Activated CD4-positive, CD25-positive, alpha-beta regulatory T cell treated with anti-CD3 and anti-CD28 coated beads, Interleukin-2, amount 50 U/mL, for 16 hours (primary cell): ENCODE measurements at regions not wholly inside any gene's neighbourhood (a gene's known extent, or its start where the extent isn't known, plus 50 kb on each side); places are given as distances from the start of the nearest gene placed in this dataset.

ENCODE experiments used
- DNase-seq: peaks from one replicate; pipeline ENCODE4 v3.0.0-alpha.2; 2020; ENCODE audit warnings: low read depth, low spot score

- DNase-seq = no peak
Observed at GRCh38 chr16:6524501-6524900, 808.1 kb upstream of the RBFOX1 start.

GRCh38 chr16:6517020-6517720 lies 815.5 kb upstream of the RBFOX1 start:
- DNase-seq = no peak

- DNase-seq = no peak
Observed at GRCh38 chr16:6512512-6512911, 820.1 kb upstream of the RBFOX1 start.

GRCh38 chr16:6510261-6510660 lies 822.4 kb upstream of the RBFOX1 start:
- DNase-seq = no peak

GRCh38 chr16:6499413-6499812 lies 833.2 kb upstream of the RBFOX1 start:
- DNase-seq = no peak

- DNase-seq = no peak
Observed at GRCh38 chr16:6498858-6499257, 833.8 kb upstream of the RBFOX1 start.

- no peak for DNase-seq
Observed at GRCh38 chr16:6496996-6497395, 835.6 kb upstream of the RBFOX1 start.

GRCh38 chr16:6495486-6496210 lies 837.0 kb upstream of the RBFOX1 start:
- no peak for DNase-seq

- no peak for DNase-seq
Observed at GRCh38 chr16:6494716-6495115, 837.9 kb upstream of the RBFOX1 start.

- no peak for DNase-seq
Observed at GRCh38 chr16:6493555-6493954, 839.1 kb upstream of the RBFOX1 start.

GRCh38 chr16:6492742-6493141 lies 839.9 kb upstream of the RBFOX1 start:
- no peak for DNase-seq

- no peak for DNase-seq
Observed at GRCh38 chr16:6484935-6485334, 847.7 kb upstream of the RBFOX1 start.

- DNase-seq = no peak
Observed at GRCh38 chr16:6484081-6484480, 848.6 kb upstream of the RBFOX1 start.

- DNase-seq = no peak
Observed at GRCh38 chr16:6483469-6484033, 849.1 kb upstream of the RBFOX1 start.

- DNase-seq = no peak
Observed at GRCh38 chr16:6482696-6483468, 849.8 kb upstream of the RBFOX1 start.

- no peak for DNase-seq
Observed at GRCh38 chr16:6481894-6482293, 850.8 kb upstream of the RBFOX1 start.

GRCh38 chr16:6453742-6454141 lies 878.9 kb upstream of the RBFOX1 start:
- DNase-seq = no peak

GRCh38 chr16:6447021-6447790 lies 885.4 kb upstream of the RBFOX1 start:
- DNase-seq = no peak

- no peak for DNase-seq
Observed at GRCh38 chr16:6446370-6446769, 886.3 kb upstream of the RBFOX1 start.

- DNase-seq = no peak
Observed at GRCh38 chr16:6439129-6439528, 893.5 kb upstream of the RBFOX1 start.

GRCh38 chr16:6428861-6429260 lies 903.8 kb upstream of the RBFOX1 start:
- no peak for DNase-seq
